NT2/D1 (cell line): ENCODE measurements at regions not wholly inside any gene's neighbourhood (a gene's known extent, or its start where the extent isn't known, plus 50 kb on each side); places are given as distances from the start of the nearest gene placed in this dataset.

Source experiments
- DNase-seq: peaks from one replicate; pipeline ENCODE4 v3.0.0-alpha.2; 2011; ENCODE audit warnings: low read depth, low spot score
- H3K27me3 ChIP-seq: 2 replicates; pipeline ENCODE4 v1.6.0; 2011; ENCODE audit warnings: mild to moderate bottlenecking; ENCODE audit not compliant: insufficient read length, insufficient read depth
- H3K36me3 ChIP-seq: 2 replicates; pipeline ENCODE4 v1.6.1; 2011; ENCODE audit warnings: mild to moderate bottlenecking, low read length, mixed read lengths; ENCODE audit not compliant: insufficient read depth, insufficient read length
- H3K4me1 ChIP-seq: 2 replicates; pipeline ENCODE4 v1.5.1; 2011; ENCODE audit not compliant: insufficient read depth, insufficient read length
- H3K4me3 ChIP-seq: 2 replicates; pipeline ENCODE4 v1.5.1; 2011; ENCODE audit warnings: low read depth; ENCODE audit not compliant: insufficient read length
- H3K9ac ChIP-seq: 2 replicates; pipeline ENCODE4 v1.6.0; 2011; ENCODE audit warnings: low read depth; ENCODE audit not compliant: insufficient read length
- H3K9me3 ChIP-seq: 2 replicates; pipeline ENCODE4 v1.5.1; 2011; ENCODE audit warnings: mild to moderate bottlenecking, low read length; ENCODE audit not compliant: insufficient read depth
- SUZ12 ChIP-seq: IDR thresholded peaks from 2 replicates; pipeline ENCODE4 v1.6.1; 2011; ENCODE audit not compliant: insufficient read length, insufficient read depth; ENCODE audit errors: extremely low read depth
- YY1 ChIP-seq: IDR thresholded peaks from 2 replicates; pipeline ENCODE4 v1.6.1; 2011; ENCODE audit not compliant: insufficient read length, insufficient read depth
- ZNF274 ChIP-seq: IDR thresholded peaks from 2 replicates; pipeline ENCODE4 v1.6.1; 2011; ENCODE audit warnings: mild to moderate bottlenecking, low read depth, low read length

- TF ChIP-seq YY1 (no peak), ZNF274 (no peak), SUZ12 (no peak)
- no peak for DNase-seq
- no peaks in the 10 kb centered on the region for H3K27me3 ChIP-seq
- no peak overlapping the region for H3K9ac ChIP-seq
- no peaks in the 10 kb centered on the region; the same call in 1 of the 2 replicates for H3K9me3 ChIP-seq
- H3K4me3 ChIP-seq, result no peak overlapping the region
- no peaks in the 10 kb centered on the region for H3K36me3 ChIP-seq
- no peaks in the 10 kb centered on the region for H3K4me1 ChIP-seq
These were observed 435.9 kb upstream of the AUTS2 start for GRCh38 chr7:69162326-69162725.

GRCh38 chr7:69162931-69163670 lies 435.2 kb upstream of the AUTS2 start:
- H3K4me3 ChIP-seq, result no peak overlapping the region
- no peaks in the 10 kb centered on the region for H3K36me3 ChIP-seq
- no peaks in the 10 kb centered on the region for H3K4me1 ChIP-seq
- no peak for DNase-seq
- no peaks in the 10 kb centered on the region for H3K27me3 ChIP-seq
- no peak for TF ChIP-seq YY1
- no peak for TF ChIP-seq ZNF274
- no peak for TF ChIP-seq SUZ12
- no peak overlapping the region for H3K9ac ChIP-seq
- H3K9me3 ChIP-seq, result no peaks in the 10 kb centered on the region; the same call in 1 of the 2 replicates

DNA sequence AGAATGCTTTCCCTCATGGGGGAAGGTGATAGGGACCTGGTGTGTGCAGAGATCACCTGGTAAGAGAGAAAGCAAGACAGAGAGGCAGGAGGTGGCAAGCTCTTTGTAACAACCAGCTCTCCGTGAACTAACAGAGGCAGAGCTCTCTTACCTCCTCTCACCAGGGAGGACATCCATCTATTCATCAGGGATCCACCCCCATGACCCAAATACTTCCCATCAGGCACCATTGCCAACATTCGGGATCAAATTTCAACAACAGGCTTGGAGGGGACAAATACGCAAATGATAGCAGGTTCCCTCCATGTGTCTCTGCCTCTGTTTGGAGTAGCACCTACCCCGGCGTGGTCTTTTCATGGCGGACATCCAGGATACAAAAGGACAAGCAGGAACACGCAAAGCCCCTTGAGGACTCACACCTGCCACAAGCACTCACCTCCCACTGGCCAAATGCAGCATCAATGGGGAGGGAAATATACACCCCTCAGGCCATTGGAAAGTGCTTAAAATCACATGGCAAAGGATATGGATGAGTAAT lies 431.2 kb upstream of the AUTS2 start:
- H3K9ac ChIP-seq, result no peak overlapping the region
- TF ChIP-seq SUZ12 (no peak), ZNF274 (no peak), YY1 (no peak)
- no peak overlapping the region for H3K4me3 ChIP-seq
- DNase-seq, result no peak
- H3K9me3 ChIP-seq, result no peaks in the 10 kb centered on the region; the same call in 1 of the 2 replicates
- H3K4me1 ChIP-seq, result no peaks in the 10 kb centered on the region
- H3K36me3 ChIP-seq, result no peaks in the 10 kb centered on the region
- no peaks in the 10 kb centered on the region for H3K27me3 ChIP-seq

GRCh38 chr7:69169386-69169785 lies 428.9 kb upstream of the AUTS2 start:
- TF ChIP-seq YY1, result no peak
- TF ChIP-seq SUZ12, result no peak
- no peak for TF ChIP-seq ZNF274
- no peaks in the 10 kb centered on the region for H3K4me1 ChIP-seq
- H3K9me3 ChIP-seq, result no peaks in the 10 kb centered on the region; the same call in 1 of the 2 replicates
- H3K36me3 ChIP-seq, result no peaks in the 10 kb centered on the region
- no peak for DNase-seq
- no peaks in the 10 kb centered on the region for H3K27me3 ChIP-seq
- H3K4me3 ChIP-seq, result no peak overlapping the region
- no peak overlapping the region for H3K9ac ChIP-seq

DNA sequence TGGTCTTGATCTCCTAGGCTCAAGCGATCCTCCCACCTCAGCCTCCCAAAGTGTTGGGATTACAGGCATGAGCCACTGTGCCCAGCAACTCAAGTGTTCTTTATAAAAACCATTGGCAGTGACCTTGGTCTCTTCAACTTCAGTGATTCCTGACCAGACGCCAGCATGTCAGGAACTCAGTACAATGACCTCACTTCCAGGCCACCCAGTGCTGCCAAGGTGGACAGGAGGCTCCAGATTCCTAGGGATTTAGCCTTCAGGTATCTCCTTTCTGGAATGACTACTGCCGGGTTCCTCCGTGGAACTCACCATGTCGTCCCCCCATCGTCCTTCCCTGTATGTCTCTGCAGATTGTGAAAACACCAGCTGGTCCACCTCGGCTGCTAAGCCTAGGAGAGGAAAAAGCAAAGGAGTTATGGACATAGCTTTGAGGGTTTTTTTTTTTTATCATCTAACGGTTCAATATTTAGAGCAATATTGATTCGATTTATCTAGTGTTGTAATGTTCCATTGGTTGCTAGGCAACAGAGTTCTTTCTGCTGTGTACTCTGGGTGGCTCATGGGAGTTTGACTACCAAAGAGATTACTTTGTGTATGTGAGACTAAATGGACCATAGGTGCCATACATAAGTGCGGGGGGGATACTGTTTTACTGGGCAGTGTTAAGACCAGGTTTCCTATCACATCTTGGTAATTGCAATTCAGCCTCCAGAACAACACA lies 425.8 kb upstream of the AUTS2 start:
- Histone ChIP-seq H3K9me3 (no peaks in the 10 kb centered on the region), H3K9ac (no peak overlapping the region), H3K27me3 (no peaks in the 10 kb centered on the region), H3K4me3 (no peak overlapping the region), H3K36me3 (no peaks in the 10 kb centered on the region), H3K4me1 (no peaks in the 10 kb centered on the region)
- DNase-seq, result no peak
- TF ChIP-seq ZNF274 (no peak), YY1 (no peak), SUZ12 (no peak)

GRCh38 chr7:69173341-69173740 lies 424.9 kb upstream of the AUTS2 start:
- TF ChIP-seq YY1, result no peak
- TF ChIP-seq SUZ12, result no peak
- TF ChIP-seq ZNF274, result no peak

DNA sequence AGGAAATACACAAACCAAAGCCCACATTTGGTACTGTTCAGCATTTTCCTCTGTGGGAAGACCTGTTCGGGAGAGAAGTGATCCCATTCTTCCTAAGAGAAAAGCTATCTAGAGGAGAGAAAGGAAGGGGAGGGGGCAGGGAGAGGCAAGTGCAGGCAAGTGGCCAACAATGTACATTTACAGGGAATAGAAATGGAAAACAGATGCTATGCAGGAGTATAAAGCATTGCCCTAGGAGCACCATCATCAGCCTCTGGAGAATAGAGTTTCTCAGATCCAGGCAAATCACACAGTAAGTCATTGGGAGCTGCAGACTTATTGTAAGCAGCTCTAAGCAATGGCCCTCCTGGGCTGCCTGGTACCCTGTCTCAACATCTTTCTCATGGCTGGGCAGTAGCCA lies 424.4 kb upstream of the AUTS2 start:
- DNase-seq, result no peak
- no peaks in the 10 kb centered on the region for H3K9me3 ChIP-seq

More at GRCh38 chr7:69173341-69173740, 424.9 kb upstream of the AUTS2 start:
- Histone ChIP-seq H3K4me1 (no peaks in the 10 kb centered on the region), H3K36me3 (no peaks in the 10 kb centered on the region), H3K9ac (no peak overlapping the region), H3K27me3 (no peaks in the 10 kb centered on the region), H3K9me3 (no peaks in the 10 kb centered on the region), H3K4me3 (no peak overlapping the region)
- no peak for DNase-seq

More for the DNA sequence above, 424.4 kb upstream of the AUTS2 start:
- Histone ChIP-seq H3K9ac (no peak overlapping the region), H3K36me3 (no peaks in the 10 kb centered on the region), H3K27me3 (no peaks in the 10 kb centered on the region), H3K4me3 (no peak overlapping the region), H3K4me1 (no peaks in the 10 kb centered on the region)
- TF ChIP-seq ZNF274, result no peak
- TF ChIP-seq SUZ12, result no peak
- TF ChIP-seq YY1, result no peak
